Activated naive CD8-positive, alpha-beta T cell treated with anti-CD3 and anti-CD28 coated beads, Interleukin-2, amount 10 ng/mL, durations not matched to agents 7 days and 5 days (primary cell): ENCODE measurements at regions not wholly inside any gene's neighbourhood (a gene's known extent, or its start where the extent isn't known, plus 50 kb on each side); places are given as distances from the start of the nearest gene placed in this dataset.

Experiments
- ATAC-seq: fragments of 150-1000 bp; cut with Tn5 transposase; one replicate; pipeline ENCODE4 v1.10.0; 2021; ENCODE audit warnings: low read depth, moderate library complexity
- POLR2A ChIA-PET: fragments of 350-600 bp; sonication (Branson Sonifier 250); formaldehyde crosslinking; loops from one replicate; lab custom pipeline; 2021; ENCODE audit warnings: antibody characterized with exemption; lab: Charles Lee
- DNase-seq: peaks from one replicate; pipeline ENCODE4 v3.0.0; 2021
- H3K27ac Mint-ChIP-seq: one replicate; pipeline ENCODE4 v1.8.0; 2022; ENCODE audit warnings: mild to moderate bottlenecking, mixed read lengths
- H3K27me3 Mint-ChIP-seq: one replicate; pipeline ENCODE4 v1.8.0; 2022; ENCODE audit warnings: mild to moderate bottlenecking, moderate library complexity, mixed read lengths
- H3K36me3 Mint-ChIP-seq: one replicate; pipeline ENCODE4 v1.8.0; 2021; ENCODE audit warnings: mild to moderate bottlenecking, mixed read lengths
- H3K4me1 Mint-ChIP-seq: one replicate; pipeline ENCODE4 v1.8.0; 2021; ENCODE audit warnings: mixed read lengths
- H3K4me3 Mint-ChIP-seq: one replicate; pipeline ENCODE4 v1.8.0; 2022; ENCODE audit warnings: mild to moderate bottlenecking, moderate library complexity, mixed read lengths
- H3K9me3 Mint-ChIP-seq: one replicate; pipeline ENCODE4 v1.8.0; 2021; ENCODE audit warnings: mixed read lengths

DNA sequence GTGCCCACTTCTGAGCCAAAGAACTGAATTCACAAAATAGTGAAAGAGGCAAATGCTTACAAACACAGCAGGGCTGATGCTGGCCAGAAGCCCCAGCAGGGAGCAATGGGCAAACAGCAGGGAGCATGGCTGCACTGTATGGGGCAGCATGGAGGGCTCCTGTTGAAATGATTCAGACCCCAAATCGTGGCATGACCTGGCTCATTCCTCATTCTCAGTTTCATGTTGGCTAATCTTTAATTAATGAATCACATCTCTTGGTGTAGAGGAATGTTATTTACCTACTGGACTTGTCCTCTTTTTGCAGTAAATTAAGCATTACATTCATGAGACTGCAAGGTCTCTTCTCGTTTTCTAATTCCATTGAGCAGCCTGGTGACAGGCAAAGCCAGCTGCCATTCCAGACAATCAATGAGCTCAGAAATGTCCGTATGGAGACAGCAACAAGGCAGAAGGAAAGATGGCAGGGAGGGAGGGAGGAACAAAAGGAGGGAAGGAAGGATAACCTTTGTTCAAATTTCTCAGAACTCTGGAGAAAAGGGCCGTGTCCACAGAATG, 84.9 kb upstream of the ST8SIA3 start:
- Mint-ChIP-seq H3K27ac (no peak overlapping the region), H3K4me1 (no peaks in the 10 kb centered on the region), H3K27me3 (peaks cover 2% of the 10 kb centered on the region), H3K4me3 (no peak overlapping the region), H3K9me3 (no peaks in the 10 kb centered on the region), H3K36me3 (no peaks in the 10 kb centered on the region)
- no peak for DNase-seq
- ATAC-seq = no peak
- POLR2A ChIA-PET = no interaction called here

GRCh38 chr18:57269756-57270155, 82.6 kb upstream of the ST8SIA3 start:
- DNase-seq (no peak), ATAC-seq (no peak)
- Mint-ChIP-seq H3K36me3 (no peaks in the 10 kb centered on the region), H3K4me1 (no peaks in the 10 kb centered on the region), H3K4me3 (no peak overlapping the region), H3K27ac (no peak overlapping the region), H3K9me3 (no peaks in the 10 kb centered on the region), H3K27me3 (peaks cover 4% of the 10 kb centered on the region)
- POLR2A ChIA-PET = no interaction called here

GRCh38 chr18:57270156-57270555, 82.2 kb upstream of the ST8SIA3 start:
- Mint-ChIP-seq H3K4me1 (no peaks in the 10 kb centered on the region), H3K4me3 (no peak overlapping the region), H3K27me3 (peaks cover 4% of the 10 kb centered on the region), H3K27ac (no peak overlapping the region), H3K9me3 (no peaks in the 10 kb centered on the region), H3K36me3 (no peaks in the 10 kb centered on the region)
- DNase-seq (no peak), ATAC-seq (no peak)
- POLR2A ChIA-PET = no interaction called here

DNA sequence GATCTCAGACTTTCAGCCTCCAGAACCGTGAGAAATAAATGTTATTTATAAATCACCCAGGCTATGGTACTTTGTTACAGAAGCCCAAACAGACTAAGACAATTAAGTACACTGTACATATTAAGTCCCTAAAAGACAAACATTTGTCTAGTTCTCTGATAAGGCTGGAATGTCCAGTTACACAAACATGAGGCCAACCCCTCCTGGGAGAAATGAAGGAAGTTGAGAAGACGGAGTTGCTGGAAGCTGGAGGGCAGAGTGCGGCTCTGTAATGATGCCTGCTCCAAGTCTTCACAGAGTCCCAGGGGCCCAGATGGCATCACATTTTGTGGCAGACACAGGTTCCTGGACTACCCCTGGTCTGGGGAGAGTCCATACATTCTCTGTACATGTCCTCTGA, 79.2 kb upstream of the ST8SIA3 start:
- no peaks in the 10 kb centered on the region for H3K9me3 Mint-ChIP-seq
- H3K27me3 Mint-ChIP-seq = peaks cover 4% of the 10 kb centered on the region
- no peaks in the 10 kb centered on the region for H3K36me3 Mint-ChIP-seq
- no peak for DNase-seq
- POLR2A ChIA-PET = no interaction called here
- ATAC-seq = no peak
- no peak overlapping the region for H3K27ac Mint-ChIP-seq
- H3K4me3 Mint-ChIP-seq = no peak overlapping the region
- H3K4me1 Mint-ChIP-seq = no peaks in the 10 kb centered on the region

- ATAC-seq (no peak), DNase-seq (no peak)
- H3K27ac Mint-ChIP-seq = no peak overlapping the region
- POLR2A ChIA-PET = no interaction called here
- peaks cover 4% of the 10 kb centered on the region for H3K27me3 Mint-ChIP-seq
- H3K9me3 Mint-ChIP-seq = no peaks in the 10 kb centered on the region
- H3K4me3 Mint-ChIP-seq = no peak overlapping the region
- no peaks in the 10 kb centered on the region for H3K4me1 Mint-ChIP-seq
- no peaks in the 10 kb centered on the region for H3K36me3 Mint-ChIP-seq
These were observed 77.2 kb upstream of the ST8SIA3 start for GRCh38 chr18:57275111-57275510.

DNA sequence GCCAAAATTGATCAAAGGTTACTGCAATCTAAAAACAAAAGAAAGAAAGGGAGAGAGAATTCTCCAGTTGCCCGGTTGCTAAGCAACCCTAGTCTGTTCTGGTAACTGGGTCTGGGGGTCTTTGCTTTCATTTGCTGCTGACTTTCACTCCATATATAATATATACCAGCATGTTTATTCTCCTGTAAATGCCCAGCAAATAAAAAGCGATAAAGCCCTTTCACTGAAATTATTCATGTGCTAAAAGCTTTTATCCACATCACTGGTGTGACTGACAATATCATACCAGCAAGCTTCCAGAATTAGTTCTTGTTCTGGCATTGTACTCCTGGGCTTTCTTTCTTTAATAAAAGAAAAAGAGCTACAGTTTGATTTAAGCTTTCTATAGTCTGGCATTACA, 75.5 kb upstream of the ST8SIA3 start:
- no peak for DNase-seq
- H3K27me3 Mint-ChIP-seq = peaks cover 6% of the 10 kb centered on the region
- no peaks in the 10 kb centered on the region for H3K4me1 Mint-ChIP-seq
- no peak overlapping the region for H3K4me3 Mint-ChIP-seq
- no peaks in the 10 kb centered on the region for H3K9me3 Mint-ChIP-seq
- ATAC-seq = no peak
- no peaks in the 10 kb centered on the region for H3K36me3 Mint-ChIP-seq
- POLR2A ChIA-PET = no interaction called here
- H3K27ac Mint-ChIP-seq = no peak overlapping the region

- Mint-ChIP-seq H3K9me3 (no peaks in the 10 kb centered on the region), H3K27me3 (peaks cover 3% of the 10 kb centered on the region), H3K4me1 (no peaks in the 10 kb centered on the region), H3K4me3 (no peak overlapping the region), H3K36me3 (no peaks in the 10 kb centered on the region), H3K27ac (no peak overlapping the region)
- DNase-seq (no peak), ATAC-seq (no peak)
- POLR2A ChIA-PET = no interaction called here
These were observed 73.4 kb upstream of the ST8SIA3 start for GRCh38 chr18:57278933-57279332.

DNA sequence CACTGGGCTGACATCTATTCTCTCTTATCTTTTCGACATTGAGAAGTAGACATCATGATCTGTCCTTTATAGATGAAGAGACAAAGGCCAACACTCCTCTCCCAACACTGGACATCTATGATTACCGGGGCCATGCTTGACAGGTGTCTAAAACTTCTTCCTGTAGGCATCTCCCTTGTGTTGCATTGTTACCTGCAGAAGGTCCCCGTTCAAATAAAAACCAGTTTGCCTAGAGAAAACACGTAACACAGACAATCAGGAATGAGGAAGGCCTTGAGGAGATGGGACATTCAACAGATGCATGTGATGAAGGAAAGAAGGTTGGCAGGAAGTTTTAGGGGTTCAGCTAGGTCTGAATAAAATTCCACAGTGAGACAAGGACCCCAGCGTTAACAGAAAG, 70.8 kb upstream of the ST8SIA3 start:
- POLR2A ChIA-PET = no interaction called here
- no peak for DNase-seq
- H3K36me3 Mint-ChIP-seq = no peaks in the 10 kb centered on the region
- no peak overlapping the region for H3K27ac Mint-ChIP-seq
- no peaks in the 10 kb centered on the region for H3K9me3 Mint-ChIP-seq
- ATAC-seq = no peak
- H3K27me3 Mint-ChIP-seq = peaks cover 3% of the 10 kb centered on the region
- H3K4me1 Mint-ChIP-seq = no peaks in the 10 kb centered on the region
- H3K4me3 Mint-ChIP-seq = no peak overlapping the region

DNA sequence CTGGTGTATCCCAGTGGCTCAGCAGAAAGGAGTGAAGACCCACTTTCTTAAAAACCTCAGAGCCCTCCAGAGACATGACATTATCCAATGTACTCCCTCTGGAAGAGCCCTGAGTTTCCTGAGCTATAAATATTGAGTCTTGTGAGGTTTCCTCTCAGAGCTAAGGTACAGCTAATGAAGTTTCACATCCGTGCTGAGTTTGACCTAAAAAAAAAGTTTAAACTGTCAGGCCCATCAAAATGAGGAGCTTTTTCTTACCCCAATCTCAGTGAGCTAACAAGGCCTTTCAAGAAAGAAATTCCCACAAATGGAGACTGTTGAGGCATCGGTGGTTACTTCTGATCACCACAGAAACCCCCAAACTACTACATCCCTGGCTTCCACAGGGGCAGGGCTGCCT, 65.4 kb upstream of the ST8SIA3 start:
- Mint-ChIP-seq H3K9me3 (peaks cover 8% of the 10 kb centered on the region), H3K27me3 (peaks cover 6% of the 10 kb centered on the region), H3K4me3 (no peak overlapping the region), H3K36me3 (no peaks in the 10 kb centered on the region), H3K27ac (no peak overlapping the region), H3K4me1 (no peaks in the 10 kb centered on the region)
- POLR2A ChIA-PET = no interaction called here
- DNase-seq = no peak
- no peak for ATAC-seq

GRCh38 chr18:57287766-57288165, 64.6 kb upstream of the ST8SIA3 start:
- no peak for ATAC-seq
- Mint-ChIP-seq H3K27me3 (peaks cover 6% of the 10 kb centered on the region), H3K27ac (no peak overlapping the region), H3K36me3 (no peaks in the 10 kb centered on the region), H3K9me3 (peaks cover 8% of the 10 kb centered on the region), H3K4me1 (no peaks in the 10 kb centered on the region), H3K4me3 (no peak overlapping the region)
- DNase-seq = no peak
- POLR2A ChIA-PET = no interaction called here

GRCh38 chr18:57294547-57294946, 57.8 kb upstream of the ST8SIA3 start:
- no peaks in the 10 kb centered on the region for H3K4me1 Mint-ChIP-seq
- H3K36me3 Mint-ChIP-seq = no peaks in the 10 kb centered on the region
- ATAC-seq (no peak), DNase-seq (no peak)
- H3K4me3 Mint-ChIP-seq = no peak overlapping the region
- H3K27ac Mint-ChIP-seq = no peak overlapping the region
- H3K27me3 Mint-ChIP-seq = peaks cover 4% of the 10 kb centered on the region
- peaks cover under 1% of the 10 kb centered on the region for H3K9me3 Mint-ChIP-seq
- POLR2A ChIA-PET = no interaction called here

DNA sequence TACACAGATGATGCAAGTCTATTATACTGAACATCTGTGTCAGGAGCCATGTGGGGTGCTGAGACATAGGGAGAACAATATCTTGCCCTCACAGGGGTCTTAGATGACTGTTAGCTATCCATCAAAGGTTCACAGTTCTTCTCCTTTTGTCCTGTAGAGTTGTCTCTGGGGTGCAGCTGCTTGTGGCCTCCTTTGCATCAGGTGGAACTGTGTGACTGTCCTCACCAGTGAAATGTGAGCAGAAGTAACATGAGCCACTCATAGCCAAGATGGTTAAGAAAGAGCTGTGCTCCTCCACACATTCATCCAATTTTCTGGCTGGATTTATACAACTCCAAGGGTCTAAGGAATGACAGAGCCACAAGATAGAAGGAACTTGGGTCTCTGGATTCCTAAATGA, 56.0 kb upstream of the ST8SIA3 start:
- Mint-ChIP-seq H3K27me3 (peaks cover 10% of the 10 kb centered on the region), H3K4me3 (no peak overlapping the region), H3K36me3 (no peaks in the 10 kb centered on the region), H3K4me1 (no peaks in the 10 kb centered on the region), H3K27ac (no peak overlapping the region), H3K9me3 (no peaks in the 10 kb centered on the region)
- DNase-seq (no peak), ATAC-seq (no peak)
- POLR2A ChIA-PET = no interaction called here

DNA sequence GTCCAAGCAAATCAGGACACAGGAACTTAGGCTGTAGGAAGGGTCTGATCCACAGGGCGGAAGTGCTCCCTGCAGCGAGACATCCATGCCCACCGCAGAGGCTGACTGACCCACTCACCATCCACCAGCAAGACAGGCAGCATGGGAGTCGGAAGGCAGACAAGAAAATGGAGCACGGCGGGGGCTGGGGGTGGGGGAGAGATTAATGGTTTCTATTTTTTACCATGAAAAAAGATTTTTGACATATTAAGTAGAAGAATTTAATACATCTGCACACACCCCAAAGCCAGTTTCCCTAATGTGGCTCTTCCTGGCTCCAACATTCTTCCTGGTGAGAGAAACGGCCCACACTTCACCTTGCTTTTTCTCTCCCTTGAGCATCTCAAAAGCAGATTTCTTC, 55.1 kb upstream of the ST8SIA3 start:
- Mint-ChIP-seq H3K36me3 (no peaks in the 10 kb centered on the region), H3K9me3 (no peaks in the 10 kb centered on the region), H3K4me3 (no peak overlapping the region), H3K4me1 (no peaks in the 10 kb centered on the region), H3K27me3 (peaks cover 15% of the 10 kb centered on the region), H3K27ac (no peak overlapping the region)
- DNase-seq (no peak), ATAC-seq (no peak)
- POLR2A ChIA-PET = no interaction called here

GRCh38 chr18:57299931-57300330, 52.4 kb upstream of the ST8SIA3 start:
- ATAC-seq (no peak), DNase-seq (no peak)
- no peak overlapping the region for H3K27ac Mint-ChIP-seq
- no peak overlapping the region for H3K4me3 Mint-ChIP-seq
- no peaks in the 10 kb centered on the region for H3K4me1 Mint-ChIP-seq
- no peaks in the 10 kb centered on the region for H3K9me3 Mint-ChIP-seq
- POLR2A ChIA-PET = no interaction called here
- no peaks in the 10 kb centered on the region for H3K36me3 Mint-ChIP-seq
- peaks cover 13% of the 10 kb centered on the region for H3K27me3 Mint-ChIP-seq
